ENCODE measurements at regions not wholly inside any gene's neighbourhood (a gene's known extent, or its start where the extent isn't known, plus 50 kb on each side); places are given as distances from the start of the nearest gene placed in this dataset.
"Not testable (repeated sequence)": the region's sequence is repeated elsewhere in the genome, so short reads cannot be mapped to it uniquely, and the experiment has no call there.

DNA sequence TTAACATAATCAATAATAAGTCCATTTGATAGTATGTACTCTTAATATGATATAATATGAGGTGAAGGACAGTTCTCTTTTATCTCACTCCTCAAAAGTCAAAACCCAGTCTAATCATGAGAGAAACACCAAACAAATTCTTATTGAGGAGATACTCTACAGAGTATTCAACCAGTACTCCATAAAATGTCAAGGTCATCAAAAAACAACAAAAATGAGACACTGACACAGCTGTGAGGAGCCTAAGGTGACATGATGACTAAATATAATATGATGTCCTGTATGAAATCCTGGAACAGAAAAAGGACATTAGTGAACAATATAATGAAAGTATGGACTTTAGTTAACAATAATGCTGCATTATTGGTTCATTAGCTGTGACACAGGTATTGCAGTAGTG lies 675.1 kb downstream of the HTR1B start:
- no peak for DNase-seq (ENCODE audit: low read depth)

DNA sequence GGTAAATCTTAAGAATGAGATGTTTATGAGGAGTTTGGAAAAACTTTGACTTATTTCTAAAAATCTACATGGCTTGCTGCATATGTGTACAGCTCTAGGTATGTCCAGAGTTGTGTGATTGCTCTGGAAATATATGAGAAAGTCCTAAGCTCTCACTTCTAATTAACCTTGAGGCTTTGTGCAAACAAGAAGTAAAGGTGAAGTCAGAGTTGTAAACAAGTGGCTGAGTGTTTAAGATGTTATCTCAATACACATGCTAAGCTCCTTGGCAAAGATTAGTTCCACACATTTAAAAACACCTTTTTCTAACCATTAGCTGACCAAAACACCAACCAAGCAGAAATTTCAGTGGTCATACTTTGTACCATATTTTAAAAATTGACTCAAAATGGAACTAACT lies 684.2 kb downstream of the HTR1B start:
- DNase-seq (ENCODE audit: low read depth), result no peak

DNA sequence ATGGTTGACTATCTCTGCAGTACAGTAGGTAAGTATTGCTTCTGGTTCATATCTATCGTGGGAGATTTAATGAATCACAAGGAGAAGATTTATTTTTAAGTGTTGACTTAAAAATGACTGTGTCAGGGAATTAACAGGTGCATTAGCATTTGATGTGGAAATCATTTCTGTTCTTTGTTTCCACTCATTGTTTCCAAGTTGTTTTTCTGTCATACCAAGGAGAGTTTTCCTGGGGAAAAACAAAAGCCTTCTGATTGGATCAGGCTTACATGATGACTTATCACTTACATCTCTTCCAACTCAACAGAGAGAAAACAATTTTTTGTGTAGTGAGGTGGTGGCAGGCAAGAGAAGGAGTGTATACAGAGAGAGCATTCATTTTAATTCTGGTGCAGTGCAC lies 686.4 kb downstream of the HTR1B start:
- peak; percentile 45 for DNase-seq (ENCODE audit: low read depth)

- peak; percentile 59 for DNase-seq (ENCODE audit: low read depth)
Observed at GRCh38 chr6:76774781-76775384, 688.4 kb downstream of the HTR1B start.

GRCh38 chr6:76772951-76773350 lies 690.3 kb downstream of the HTR1B start:
- DNase-seq (ENCODE audit: low read depth), result no peak

DNA sequence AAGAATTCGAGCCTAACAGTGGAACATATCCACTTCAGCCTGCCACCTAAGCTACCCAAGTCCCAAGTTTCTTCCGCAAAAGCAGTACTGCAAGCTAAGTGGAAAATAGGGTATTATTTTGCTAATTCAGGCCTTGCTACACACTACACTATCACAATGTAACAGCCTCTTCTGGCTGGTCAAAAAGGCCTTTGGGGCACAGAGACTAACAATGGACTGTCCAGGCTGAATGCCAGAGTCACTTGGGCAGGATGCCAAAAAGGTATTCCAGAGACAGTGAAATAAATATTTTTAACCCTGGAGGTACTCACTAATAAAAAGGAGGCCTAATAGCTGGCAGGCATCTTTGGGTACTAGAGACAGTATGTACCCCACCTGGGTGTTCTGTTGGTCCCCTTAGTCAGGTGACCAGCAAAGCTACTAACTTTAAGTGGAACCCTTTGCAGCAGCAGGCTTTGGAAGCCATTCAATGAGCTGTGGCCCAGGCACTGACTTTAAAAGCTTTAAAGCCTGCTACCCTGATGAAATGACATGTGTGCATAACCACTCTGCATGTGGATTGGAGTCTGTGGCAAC lies 692.1 kb downstream of the HTR1B start:
- DNase-seq (ENCODE audit: low read depth), result no peak

DNA sequence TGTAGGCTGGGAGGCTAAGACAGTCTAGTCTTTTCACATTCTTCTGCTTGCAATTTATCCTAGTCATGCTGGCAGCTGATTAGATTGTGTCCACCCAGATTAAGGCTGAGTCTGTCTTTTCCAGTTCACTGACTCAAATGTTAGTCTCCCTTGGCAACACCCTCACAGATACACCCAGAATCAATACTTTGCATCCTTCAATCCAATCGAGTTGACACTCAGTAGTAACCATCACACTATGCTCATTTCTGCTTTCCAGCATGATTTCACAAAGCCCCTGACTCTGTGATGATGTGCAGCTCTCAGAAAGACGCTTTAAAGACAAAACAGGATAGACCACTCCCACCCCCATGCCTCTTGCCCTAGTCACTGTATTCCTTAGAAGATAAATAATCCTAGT lies 693.0 kb downstream of the HTR1B start:
- DNase-seq (ENCODE audit: low read depth), result no peak

DNA sequence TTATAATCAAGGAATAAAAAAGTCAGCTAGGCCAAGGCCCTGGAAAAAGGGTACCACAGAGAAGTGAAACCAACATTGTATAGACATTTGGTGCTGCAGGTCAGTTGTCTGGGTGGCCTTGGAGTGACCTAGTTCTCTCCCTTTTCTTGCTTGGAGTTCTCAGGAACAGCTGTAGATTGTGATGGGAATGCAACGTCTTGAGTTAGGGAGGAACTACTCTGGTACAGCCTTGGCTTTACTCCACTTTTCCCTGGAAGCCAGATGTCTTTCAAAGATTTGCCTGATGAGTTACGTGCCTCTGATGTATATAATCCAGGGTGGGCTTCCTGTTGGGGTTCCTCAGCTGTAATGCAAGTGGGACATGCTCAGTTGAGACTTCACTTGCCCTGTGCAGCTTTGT lies 694.7 kb downstream of the HTR1B start:
- DNase-seq (ENCODE audit: low read depth), result peak; percentile 18

DNA sequence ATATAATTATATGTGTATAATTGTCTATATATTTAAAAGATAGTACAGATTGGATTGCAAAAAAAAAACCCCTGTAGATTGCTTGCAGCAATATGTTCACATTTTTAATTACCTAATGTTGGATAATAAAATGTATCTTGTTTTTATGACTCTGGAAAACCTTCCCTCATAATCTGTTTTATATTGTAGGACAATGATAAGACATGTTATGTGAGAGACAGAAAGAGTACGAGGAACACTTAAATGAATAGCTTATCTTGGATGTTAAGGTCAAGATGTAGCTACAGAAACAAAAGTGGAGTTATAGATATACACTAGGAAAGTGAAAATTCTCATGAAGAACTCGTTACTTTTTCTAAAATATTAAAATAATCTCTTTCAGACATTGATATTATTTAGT lies 691.6 kb upstream of the IMPG1 start:
- no peak for DNase-seq (ENCODE audit: low read depth)

DNA sequence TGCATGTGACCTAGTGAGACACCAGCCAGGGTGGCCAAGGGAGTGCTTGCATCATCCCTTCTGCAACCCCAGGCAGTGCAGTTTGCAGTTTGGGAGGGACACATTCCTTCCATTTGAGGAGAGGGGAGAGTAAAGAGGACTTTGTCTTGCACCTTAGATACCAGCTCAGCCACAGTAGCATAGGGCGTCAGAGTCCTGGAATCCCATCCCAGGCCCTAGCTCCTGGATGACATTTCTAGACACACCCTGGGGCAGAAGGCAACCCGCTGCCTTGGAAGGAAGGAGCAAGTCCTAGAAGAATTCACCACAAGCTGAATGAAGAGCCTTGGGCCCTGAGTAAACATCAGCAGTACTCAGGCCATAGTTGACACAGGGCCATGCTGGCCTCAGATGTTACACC lies 680.4 kb upstream of the IMPG1 start:
- no peak for DNase-seq (ENCODE audit: low read depth)

DNA sequence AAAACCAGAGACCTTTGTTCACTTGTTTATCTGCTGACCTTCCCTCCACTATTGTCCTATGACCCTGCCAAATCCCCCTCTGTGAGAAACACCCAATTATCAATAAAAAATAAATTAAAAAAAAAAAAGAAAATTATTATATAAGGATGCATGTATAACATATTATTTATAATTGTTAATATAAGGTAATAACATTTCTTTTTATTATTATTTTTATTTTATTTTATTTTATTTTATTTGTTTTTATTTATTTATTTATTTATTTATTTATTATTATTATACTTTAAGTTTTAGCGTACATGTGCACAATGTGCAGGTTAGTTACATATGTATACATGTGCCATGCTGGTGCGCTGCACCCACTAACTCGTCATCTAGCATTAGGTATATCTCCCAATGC lies 672.9 kb upstream of the IMPG1 start:
- not testable (repeated sequence) for DNase-seq (ENCODE audit: low read depth)

DNA sequence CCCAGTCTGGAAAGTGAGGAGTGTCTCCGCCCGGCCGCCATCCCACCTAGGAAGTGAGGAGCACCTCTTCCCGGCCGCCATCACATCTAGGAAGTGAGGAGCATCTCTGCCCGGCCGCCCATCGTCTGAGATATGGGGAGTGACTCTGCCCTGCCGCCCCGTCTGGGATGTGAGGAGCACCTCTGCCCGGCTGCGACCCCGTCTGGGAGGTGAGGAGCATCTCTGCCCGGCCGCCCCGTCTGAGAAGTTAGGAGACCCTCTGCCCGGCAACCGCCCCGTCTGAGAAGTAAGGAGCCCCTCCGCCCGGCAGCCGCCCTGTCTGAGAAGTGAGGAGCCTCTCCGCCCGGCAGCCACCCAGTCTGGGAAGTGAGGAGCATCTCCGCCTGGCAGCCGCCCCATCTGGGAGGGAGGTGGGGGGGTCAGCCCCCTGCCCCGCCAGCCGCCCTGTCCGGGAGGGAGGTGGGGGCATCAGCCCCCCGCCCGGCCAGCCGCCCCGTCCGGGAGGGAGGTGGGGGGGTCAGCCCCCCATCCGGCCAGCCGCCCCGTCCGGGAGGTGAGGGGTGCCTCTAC lies 671.8 kb upstream of the IMPG1 start:
- not testable (repeated sequence) for DNase-seq (ENCODE audit: low read depth)

DNA sequence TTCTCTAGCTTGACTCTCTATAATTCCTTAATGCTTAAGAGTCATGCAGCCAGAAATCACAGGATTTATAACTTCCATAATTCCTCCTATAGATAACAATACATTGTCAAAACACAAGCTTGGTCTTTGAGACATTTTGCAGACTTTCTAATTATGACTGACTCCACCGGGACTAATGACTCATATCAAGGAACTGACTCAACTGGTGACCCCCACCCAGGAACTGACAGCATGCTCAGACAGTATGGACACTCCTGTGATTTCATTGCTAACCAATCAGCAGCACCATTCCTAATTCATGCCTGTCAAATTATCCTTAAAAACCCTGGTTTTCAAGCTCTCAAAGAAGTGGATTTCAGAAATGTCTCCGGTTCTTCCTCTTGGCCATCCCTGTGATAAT lies 670.5 kb upstream of the IMPG1 start:
- peak; percentile 8 for DNase-seq (ENCODE audit: low read depth)

DNA sequence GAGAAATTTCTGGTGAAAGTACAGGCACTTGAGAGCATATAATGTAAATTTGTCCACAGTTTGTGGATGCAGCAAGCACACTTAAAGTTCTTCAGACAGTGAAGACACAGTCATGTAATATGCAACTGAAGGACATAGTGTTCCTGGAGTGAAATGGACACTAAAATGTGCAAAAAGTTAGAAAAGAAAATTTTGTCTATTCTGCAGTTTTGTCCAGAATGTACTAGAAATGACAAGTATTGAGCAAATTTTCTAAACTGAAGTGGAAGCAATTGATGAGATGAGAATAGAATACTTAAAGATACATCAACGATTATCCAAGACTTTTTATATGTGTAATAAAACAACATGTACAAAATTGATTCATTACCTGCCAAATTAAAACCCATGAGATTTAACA lies 647.0 kb upstream of the IMPG1 start:
- DNase-seq (ENCODE audit: low read depth), result no peak

- DNase-seq (ENCODE audit: low read depth), result no peak
Observed at GRCh38 chr6:76708641-76709331, 636.3 kb upstream of the IMPG1 start.

DNA sequence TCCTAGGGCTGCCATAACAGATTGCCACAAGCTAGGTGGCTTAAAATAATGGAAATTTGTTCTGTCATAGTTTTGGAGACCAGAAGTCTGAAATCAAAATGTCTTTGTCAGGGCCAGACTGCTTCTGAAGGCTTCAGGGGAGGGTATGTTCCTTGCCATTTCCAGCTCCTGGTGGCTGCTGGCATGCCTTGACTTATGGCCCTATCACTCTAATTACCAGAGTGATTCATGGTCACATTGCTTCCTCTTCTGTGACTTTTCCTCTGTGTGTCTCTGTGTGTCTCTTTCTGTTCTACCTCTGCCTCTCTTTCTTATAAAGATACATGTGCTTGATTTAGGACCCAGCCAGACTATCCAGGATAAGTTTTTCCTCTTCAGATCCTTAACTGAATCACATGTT lies 635.2 kb upstream of the IMPG1 start:
- DNase-seq (ENCODE audit: low read depth), result peak; percentile 9

DNA sequence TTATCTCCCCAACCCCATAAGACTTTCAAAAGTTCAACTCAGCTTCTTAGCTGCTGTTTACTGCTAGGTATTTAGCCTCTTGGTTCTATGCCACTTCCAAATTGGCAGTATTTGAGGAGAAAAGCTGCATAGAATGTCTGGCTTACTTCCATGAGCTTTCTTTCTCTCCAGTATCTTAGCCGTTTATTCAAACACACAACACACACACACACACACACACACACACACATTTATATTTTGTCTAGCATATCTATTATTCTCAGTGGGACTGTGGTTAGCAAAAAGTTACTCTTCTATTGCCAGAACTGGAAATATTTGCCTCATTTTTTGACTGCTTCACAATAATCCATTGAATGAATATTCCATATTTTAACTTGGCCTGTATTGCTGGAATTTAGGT lies 634.2 kb upstream of the IMPG1 start:
- DNase-seq (ENCODE audit: low read depth), result no peak

DNA sequence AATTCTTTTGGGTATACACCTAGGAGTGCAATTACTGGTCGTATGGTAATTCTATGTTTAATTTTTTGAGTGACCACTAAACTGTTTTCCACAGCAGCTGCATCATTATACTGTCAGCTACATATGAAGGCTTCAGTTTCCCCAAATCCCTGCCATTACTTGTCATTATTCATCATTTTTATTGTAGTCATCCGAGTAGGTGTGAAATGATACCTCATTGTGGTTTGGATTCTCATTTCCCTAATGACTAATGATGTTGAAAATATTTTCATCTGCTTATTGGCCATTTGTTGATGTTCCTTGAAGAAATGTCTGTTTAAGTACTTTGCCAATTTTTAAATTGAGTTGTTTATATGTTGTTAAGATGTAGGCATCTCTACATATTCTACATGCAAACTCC lies 633.6 kb upstream of the IMPG1 start:
- DNase-seq (ENCODE audit: low read depth), result peak; percentile 36

GRCh38 chr6:76703786-76704185 lies 631.3 kb upstream of the IMPG1 start:
- no peak for DNase-seq (ENCODE audit: low read depth)

- DNase-seq (ENCODE audit: low read depth), result no peak
Observed at GRCh38 chr6:76703285-76703684, 630.8 kb upstream of the IMPG1 start.

GRCh38 chr6:76702187-76702586 lies 629.7 kb upstream of the IMPG1 start:
- no peak for DNase-seq (ENCODE audit: low read depth)

- DNase-seq (ENCODE audit: low read depth), result peak; percentile 23
Observed at GRCh38 chr6:76701610-76702009, 629.1 kb upstream of the IMPG1 start.

GRCh38 chr6:76697585-76697984 lies 625.1 kb upstream of the IMPG1 start:
- peak; percentile 65 for DNase-seq (ENCODE audit: low read depth)

Data from LHCN-M2 (cell line).